ENCODE measurements at regions not wholly inside any gene's neighbourhood (a gene's known extent, or its start where the extent isn't known, plus 50 kb on each side); places are given as distances from the start of the nearest gene placed in this dataset.

DNA sequence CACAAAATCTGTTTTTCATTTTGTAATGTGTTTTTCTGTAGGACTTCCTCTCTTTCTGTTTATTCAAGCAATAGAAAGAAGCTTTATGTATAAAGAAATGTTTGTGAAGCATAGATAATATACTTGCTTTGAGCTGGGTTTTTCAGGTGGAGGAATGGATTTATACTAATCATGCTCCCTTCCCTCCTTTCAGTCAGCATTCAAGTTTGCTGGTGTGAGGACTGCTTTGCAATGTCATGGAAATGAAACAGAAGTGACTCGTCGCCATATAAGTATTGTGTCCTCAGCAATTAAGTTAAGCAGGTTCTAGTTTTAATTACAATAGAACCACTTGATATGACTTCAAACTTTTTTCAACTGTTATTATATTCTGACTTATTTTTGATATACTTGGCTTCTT, 1447.1 kb downstream of the PCDH19 start:
- TF ChIP-seq, protein P1, sequence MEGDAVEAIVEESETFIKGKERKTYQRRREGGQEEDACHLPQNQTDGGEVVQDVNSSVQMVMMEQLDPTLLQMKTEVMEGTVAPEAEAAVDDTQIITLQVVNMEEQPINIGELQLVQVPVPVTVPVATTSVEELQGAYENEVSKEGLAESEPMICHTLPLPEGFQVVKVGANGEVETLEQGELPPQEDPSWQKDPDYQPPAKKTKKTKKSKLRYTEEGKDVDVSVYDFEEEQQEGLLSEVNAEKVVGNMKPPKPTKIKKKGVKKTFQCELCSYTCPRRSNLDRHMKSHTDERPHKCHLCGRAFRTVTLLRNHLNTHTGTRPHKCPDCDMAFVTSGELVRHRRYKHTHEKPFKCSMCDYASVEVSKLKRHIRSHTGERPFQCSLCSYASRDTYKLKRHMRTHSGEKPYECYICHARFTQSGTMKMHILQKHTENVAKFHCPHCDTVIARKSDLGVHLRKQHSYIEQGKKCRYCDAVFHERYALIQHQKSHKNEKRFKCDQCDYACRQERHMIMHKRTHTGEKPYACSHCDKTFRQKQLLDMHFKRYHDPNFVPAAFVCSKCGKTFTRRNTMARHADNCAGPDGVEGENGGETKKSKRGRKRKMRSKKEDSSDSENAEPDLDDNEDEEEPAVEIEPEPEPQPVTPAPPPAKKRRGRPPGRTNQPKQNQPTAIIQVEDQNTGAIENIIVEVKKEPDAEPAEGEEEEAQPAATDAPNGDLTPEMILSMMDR (IDR thresholded peaks at IDR 0.05), result no peak
- no peak for TF ChIP-seq POLR2A (IDR thresholded peaks at IDR 0.05)

All from adrenal gland (tissue), 5 donors.